T-cell (primary cell): ENCODE measurements at regions not wholly inside any gene's neighbourhood (a gene's known extent, or its start where the extent isn't known, plus 50 kb on each side); places are given as distances from the start of the nearest gene placed in this dataset.

Experiments
- ATAC-seq, 4 experiments: fragments of 200-7000 bp in 3 of 4; fragments of 150-1000 bp in 1 of 4; cut with Tn5 transposase; replicated peaks in 1 of 4; 1 replicate in 3 of 4; 2 replicates in 1 of 4; pipeline ENCODE4 v1.10.0; 2021; ENCODE audit warnings: moderate library complexity in 3 of 4, mild to moderate bottlenecking in 2 of 4, moderate number of reproducible peaks in 1 of 4
- CTCF ChIA-PET, 2 donors: fragments of 300-600 bp; sonication (Branson Sonifier 250); formaldehyde crosslinking; loops; one replicate each; lab custom pipeline; 2022; ENCODE audit warnings: antibody characterized with exemption in 2 of 2; lab: Charles Lee
- POLR2A ChIA-PET, 2 donors: fragments of 300-600 bp; sonication (Branson Sonifier 250); formaldehyde crosslinking; loops; one replicate each; lab custom pipeline; 2022; ENCODE audit warnings: antibody characterized with exemption in 2 of 2; lab: Charles Lee
- DNase-seq, 35 experiments: peaks; one replicate each; pipeline versions ENCODE4 v3.0.0 to v3.0.0-alpha.2; 2013 to 2023
- H3K27ac ChIP-seq: one replicate; pipeline ENCODE4 v1.5.1; 2013; ENCODE audit warnings: low read length
- H3K27me3 ChIP-seq, 2 experiments: replicated peaks in 1 of 2; 1 replicate in 1 of 2; 2 replicates in 1 of 2; pipeline versions ENCODE4 v1.6.1 to v1.7.0; 2013; ENCODE audit warnings: low read length in 1 of 2, mixed read lengths in 1 of 2; ENCODE audit not compliant: control insufficient read depth in 2 of 2, insufficient read depth in 2 of 2; ENCODE audit errors: extremely low read depth in 1 of 2
- H3K36me3 ChIP-seq, 2 donors: 1 replicate in 1 of 2; 2 replicates in 1 of 2; pipeline versions ENCODE4 v1.6.1 to v1.7.0; 2013; ENCODE audit warnings: low read length in 1 of 2; ENCODE audit not compliant: control insufficient read depth in 2 of 2, insufficient read depth in 1 of 2; ENCODE audit errors: extremely low read depth in 1 of 2
- H3K4me1 ChIP-seq, 2 experiments: 1 replicate in 1 of 2; 2 replicates in 1 of 2; pipeline versions ENCODE4 v1.6.1 to v1.7.0; 2013; ENCODE audit warnings: low read length in 2 of 2, mixed read lengths in 1 of 2; ENCODE audit not compliant: insufficient read depth in 2 of 2, control insufficient read depth in 1 of 2; ENCODE audit errors: extremely low read depth in 1 of 2
- H3K4me3 ChIP-seq, 2 donors: 1 replicate in 1 of 2; 2 replicates in 1 of 2; pipeline versions ENCODE4 v1.5.1 to v1.7.0; 2013; ENCODE audit warnings: mild to moderate bottlenecking in 2 of 2, low read length in 1 of 2, moderate library complexity in 1 of 2; ENCODE audit not compliant: control insufficient read depth in 1 of 2; ENCODE audit errors: extremely low read depth in 1 of 2
- H3K9me3 ChIP-seq: 2 replicates; pipeline ENCODE4 v1.7.0; 2013
- H3K27ac Mint-ChIP-seq, 2 donors: one replicate each; pipeline ENCODE4 v1.8.0; 2020 to 2021; ENCODE audit warnings: mild to moderate bottlenecking in 2 of 2, mixed read lengths in 2 of 2
- H3K27me3 Mint-ChIP-seq, 2 donors: one replicate each; pipeline ENCODE4 v1.8.0; 2021 to 2022; ENCODE audit warnings: mixed read lengths in 2 of 2
- H3K36me3 Mint-ChIP-seq: one replicate; pipeline ENCODE4 v1.8.0; 2021; ENCODE audit warnings: mixed read lengths
- H3K4me1 Mint-ChIP-seq, 3 donors: one replicate each; pipeline ENCODE4 v1.8.0; 2020 to 2022; ENCODE audit warnings: mixed read lengths in 3 of 3, mild to moderate bottlenecking in 1 of 3
- H3K4me3 Mint-ChIP-seq, 3 donors: one replicate each; pipeline ENCODE4 v1.8.0; 2020 to 2022; ENCODE audit warnings: mild to moderate bottlenecking in 3 of 3, mixed read lengths in 3 of 3, moderate library complexity in 3 of 3
- H3K9me3 Mint-ChIP-seq, 3 donors: one replicate each; pipeline ENCODE4 v1.8.0; 2020 to 2022; ENCODE audit warnings: mixed read lengths in 3 of 3
- WGBS: methylation state at CpG from one replicate; pipeline ENCODE4 v1.1.5; 2013; ENCODE audit warnings: missing lambda C conversion rate; ENCODE audit not compliant: insufficient coverage; 5-methylcytosine and 5-hydroxymethylcytosine counted together

GRCh38 chr6:14466278-14466677, 348.7 kb downstream of the CD83 start:
- WGBS, result 92% methylated on average over 4 of the region's 4 CpGs
- Histone ChIP-seq H3K4me1 (no peaks in the 10 kb centered on the region), H3K27me3 (no peaks in the 10 kb centered on the region), H3K9me3 (no peaks in the 10 kb centered on the region), H3K36me3 (no peaks in the 10 kb centered on the region), H3K27ac (no peak overlapping the region), H3K4me3 (no peak overlapping the region)
- DNase-seq, result no peak
- Mint-ChIP-seq H3K4me1 (peaks cover 0 to 13% (median 2%) of the 10 kb centered on the region in 3 donors), H3K9me3 (peaks cover 9 to 24% (median 22%) of the 10 kb centered on the region in 3 donors), H3K36me3 (peaks cover 16% of the 10 kb centered on the region), H3K27me3 (peaks cover 0 to 3% of the 10 kb centered on the region in 2 donors), H3K27ac (no peak overlapping the region), H3K4me3 (no peak overlapping the region)
- CTCF ChIA-PET, result no interaction called here
- POLR2A ChIA-PET, result no interaction called here
- no peak for ATAC-seq

GRCh38 chr6:14467591-14467990, 350.0 kb downstream of the CD83 start:
- POLR2A ChIA-PET, result no interaction called here
- Histone ChIP-seq H3K27ac (no peak overlapping the region), H3K27me3 (no peaks in the 10 kb centered on the region), H3K9me3 (no peaks in the 10 kb centered on the region), H3K36me3 (no peaks in the 10 kb centered on the region), H3K4me3 (no peak overlapping the region), H3K4me1 (no peaks in the 10 kb centered on the region)
- Mint-ChIP-seq H3K27ac (no peak overlapping the region), H3K36me3 (peaks cover 11% of the 10 kb centered on the region), H3K27me3 (peaks cover 0 to 2% of the 10 kb centered on the region in 2 donors), H3K4me3 (no peak overlapping the region), H3K4me1 (peaks cover 0 to 13% (median 2%) of the 10 kb centered on the region in 3 donors), H3K9me3 (peaks cover 9 to 24% (median 22%) of the 10 kb centered on the region in 3 donors)
- ATAC-seq, result no peak
- 86% methylated on average over 1 of the region's 2 CpGs for WGBS
- DNase-seq, result no peak
- CTCF ChIA-PET, result no interaction called here

GRCh38 chr6:14468647-14469321, 351.2 kb downstream of the CD83 start:
- ATAC-seq, result no peak
- H3K36me3 Mint-ChIP-seq, result peaks cover 10% of the 10 kb centered on the region
- no peaks in the 10 kb centered on the region for H3K9me3 ChIP-seq
- no peak overlapping the region for H3K4me3 ChIP-seq
- H3K4me1 ChIP-seq, result no peaks in the 10 kb centered on the region
- no peak overlapping the region for H3K4me3 Mint-ChIP-seq
- H3K9me3 Mint-ChIP-seq, result peaks cover 9 to 24% (median 22%) of the 10 kb centered on the region in 3 donors
- H3K27me3 ChIP-seq, result no peaks in the 10 kb centered on the region
- no peaks in the 10 kb centered on the region for H3K36me3 ChIP-seq
- ChIA-PET POLR2A (no interaction called here), CTCF (no interaction called here)
- H3K4me1 Mint-ChIP-seq, result peaks cover 0 to 13% (median 2%) of the 10 kb centered on the region in 3 donors
- WGBS, result 80% methylated on average over 1 of the region's 4 CpGs
- DNase-seq, result no peak
- no peak overlapping the region for H3K27ac Mint-ChIP-seq
- H3K27me3 Mint-ChIP-seq, result no peaks in the 10 kb centered on the region
- no peak overlapping the region for H3K27ac ChIP-seq

- 57% methylated on average over 1 of the region's 3 CpGs for WGBS
- H3K27me3 Mint-ChIP-seq, result no peaks in the 10 kb centered on the region
- ChIA-PET POLR2A (interaction anchor here (0.6 kb wide), 2 partner anchors 66 to 196 kb away, joined by 4 to 8 read pairs; no protein-coding TSS in a partner anchor), CTCF (no interaction called here)
- H3K27me3 ChIP-seq, result no peaks in the 10 kb centered on the region
- H3K4me3 Mint-ChIP-seq, result no peak overlapping the region
- DNase-seq, result no peak
- peaks cover 0 to 6% (median 0%) of the 10 kb centered on the region in 3 donors for H3K4me1 Mint-ChIP-seq
- peaks cover 9 to 22% (median 19%) of the 10 kb centered on the region in 3 donors for H3K9me3 Mint-ChIP-seq
- no peak for ATAC-seq
- no peak overlapping the region for H3K4me3 ChIP-seq
- H3K9me3 ChIP-seq, result no peaks in the 10 kb centered on the region
- no peaks in the 10 kb centered on the region for H3K4me1 ChIP-seq
- H3K27ac ChIP-seq, result no peak overlapping the region
- no peak overlapping the region for H3K27ac Mint-ChIP-seq
- H3K36me3 ChIP-seq, result no peaks in the 10 kb centered on the region
- peaks cover 10% of the 10 kb centered on the region for H3K36me3 Mint-ChIP-seq
Observed at GRCh38 chr6:14470101-14470500, 352.5 kb downstream of the CD83 start.

GRCh38 chr6:14470671-14471070, 353.1 kb downstream of the CD83 start:
- 71% methylated on average over 1 of the region's 3 CpGs for WGBS
- POLR2A ChIA-PET, result no interaction called here

GRCh38 chr6:14472255-14472985, 354.8 kb downstream of the CD83 start:
- Mint-ChIP-seq H3K4me1 (peaks cover 0 to 6% (median 0%) of the 10 kb centered on the region in 3 donors), H3K27me3 (no peaks in the 10 kb centered on the region), H3K36me3 (peaks cover 10% of the 10 kb centered on the region), H3K9me3 (peaks cover 9 to 18% (median 17%) of the 10 kb centered on the region in 3 donors), H3K4me3 (no peak overlapping the region), H3K27ac (no peak overlapping the region)
- peaks cover 0 to 3% of the 10 kb centered on the region in 2 experiments for H3K4me1 ChIP-seq
- POLR2A ChIA-PET, result no interaction called here
- peaks cover 0 to 6% of the 10 kb centered on the region in 2 experiments for H3K27me3 ChIP-seq
- no peaks in the 10 kb centered on the region for H3K9me3 ChIP-seq
- no peak overlapping the region for H3K4me3 ChIP-seq
- H3K27ac ChIP-seq, result no peak overlapping the region
- DNase-seq (no peak), ATAC-seq (no peak)
- CTCF ChIA-PET, result no interaction called here
- no peaks in the 10 kb centered on the region for H3K36me3 ChIP-seq
- 77% methylated on average over 2 of the region's 3 CpGs for WGBS

More at GRCh38 chr6:14470671-14471070, 353.1 kb downstream of the CD83 start:
- no peaks in the 10 kb centered on the region for H3K9me3 ChIP-seq
- Mint-ChIP-seq H3K4me3 (no peak overlapping the region), H3K36me3 (peaks cover 10% of the 10 kb centered on the region), H3K4me1 (peaks cover 0 to 6% (median 0%) of the 10 kb centered on the region in 3 donors), H3K27ac (no peak overlapping the region), H3K27me3 (no peaks in the 10 kb centered on the region), H3K9me3 (peaks cover 9 to 18% (median 17%) of the 10 kb centered on the region in 3 donors)
- H3K27me3 ChIP-seq, result no peaks in the 10 kb centered on the region
- H3K36me3 ChIP-seq, result no peaks in the 10 kb centered on the region
- no peaks in the 10 kb centered on the region for H3K4me1 ChIP-seq
- CTCF ChIA-PET, result no interaction called here
- DNase-seq (no peak), ATAC-seq (no peak)
- no peak overlapping the region for H3K4me3 ChIP-seq
- no peak overlapping the region for H3K27ac ChIP-seq
